SK-MEL-5 (cell line): ENCODE measurements at regions not wholly inside any gene's neighbourhood (a gene's known extent, or its start where the extent isn't known, plus 50 kb on each side); places are given as distances from the start of the nearest gene placed in this dataset.

Experiments used
- DNase-seq: peaks from one replicate; pipeline ENCODE4 v3.0.0-alpha.2; 2016; ENCODE audit warnings: low read depth, low spot score
- in situ Hi-C: cut with HindIII; loops from 2 replicates; pipeline ENCODE4 v1.10.0; 2016; ENCODE audit warnings: low sequenced_read_pairs, high pct_unique_total_duplicates, low pct_unique_long_range_greater_than_20kb

- in situ Hi-C loops: no loop called here
Observed at GRCh38 chr17:13939222-13939621, 130.1 kb upstream of the COX10 start.

GRCh38 chr17:13940858-13941665 is 128.2 kb upstream of the COX10 start:
- in situ Hi-C loops: no loop called here
- peak; percentile 69 for DNase-seq

More at GRCh38 chr17:13939222-13939621, 130.1 kb upstream of the COX10 start:
- no peak for DNase-seq

GRCh38 chr17:13941781-13942180 is 127.5 kb upstream of the COX10 start:
- in situ Hi-C loops: no loop called here
- no peak for DNase-seq

GRCh38 chr17:13943909-13944308 is 125.4 kb upstream of the COX10 start:
- no peak for DNase-seq

GRCh38 chr17:13947499-13947898 is 121.8 kb upstream of the COX10 start:
- in situ Hi-C loops: no loop called here

More at GRCh38 chr17:13943909-13944308, 125.4 kb upstream of the COX10 start:
- in situ Hi-C loops: no loop called here

GRCh38 chr17:13952009-13952750 is 117.1 kb upstream of the COX10 start:
- in situ Hi-C loops: no loop called here
- no peak for DNase-seq

More at GRCh38 chr17:13947499-13947898, 121.8 kb upstream of the COX10 start:
- DNase-seq: no peak

- in situ Hi-C loops: no loop called here
- no peak for DNase-seq
Observed at GRCh38 chr17:13953841-13954240, 115.5 kb upstream of the COX10 start.

- in situ Hi-C loops: no loop called here
- no peak for DNase-seq
Observed at GRCh38 chr17:13957636-13958035, 111.7 kb upstream of the COX10 start.

GRCh38 chr17:13958773-13959172 is 110.5 kb upstream of the COX10 start:
- DNase-seq: no peak
- in situ Hi-C loops: no loop called here

- DNase-seq: no peak
- in situ Hi-C loops: no loop called here
Observed at GRCh38 chr17:13961265-13961664, 108.0 kb upstream of the COX10 start.

- in situ Hi-C loops: no loop called here
- no peak for DNase-seq
Observed at GRCh38 chr17:13962716-13963240, 106.5 kb upstream of the COX10 start.

- in situ Hi-C loops: no loop called here
- DNase-seq: no peak
Observed at GRCh38 chr17:13967416-13967815, 101.9 kb upstream of the COX10 start.

GRCh38 chr17:13970531-13970930 is 98.8 kb upstream of the COX10 start:
- no peak for DNase-seq
- in situ Hi-C loops: no loop called here

GRCh38 chr17:13973960-13974651 is 95.2 kb upstream of the COX10 start:
- DNase-seq: no peak
- in situ Hi-C loops: no loop called here

GRCh38 chr17:13977837-13978236 is 91.5 kb upstream of the COX10 start:
- in situ Hi-C loops: no loop called here

GRCh38 chr17:13978478-13978877 is 90.8 kb upstream of the COX10 start:
- in situ Hi-C loops: no loop called here
- DNase-seq: no peak

More at GRCh38 chr17:13977837-13978236, 91.5 kb upstream of the COX10 start:
- DNase-seq: no peak

GRCh38 chr17:13981881-13982280 is 87.4 kb upstream of the COX10 start:
- in situ Hi-C loops: no loop called here
- DNase-seq: no peak

- DNase-seq: no peak
- in situ Hi-C loops: no loop called here
Observed at GRCh38 chr17:13984956-13985355, 84.3 kb upstream of the COX10 start.
